GM21825 (cell line): ENCODE measurements at regions not wholly inside any gene's neighbourhood (a gene's known extent, or its start where the extent isn't known, plus 50 kb on each side); places are given as distances from the start of the nearest gene placed in this dataset.

Source experiments
- ATAC-seq: cut with Tn5 transposase; IDR thresholded peaks from one replicate; pipeline ENCODE4 v1.9.1; 2021; ENCODE audit warnings: mild to moderate bottlenecking, moderate library complexity; ENCODE audit not compliant: unreplicated experiment

DNA sequence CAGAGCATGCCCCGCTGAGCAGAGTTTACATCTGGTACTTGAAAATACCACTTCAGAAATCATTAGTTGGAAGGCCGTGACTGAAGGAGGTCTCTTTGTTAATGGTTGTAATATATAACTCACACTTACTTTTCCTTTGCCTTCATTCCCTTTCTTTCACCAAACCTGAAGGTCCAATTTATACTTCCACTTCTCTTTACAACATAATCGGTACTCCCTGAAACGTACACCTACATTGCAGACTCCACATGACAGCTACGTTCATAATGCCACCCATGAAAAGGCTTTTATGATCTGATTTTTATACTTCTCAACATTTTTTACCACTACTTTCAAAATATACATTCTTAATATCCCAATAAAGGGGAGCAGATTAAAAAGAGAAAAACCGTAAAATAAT is 298.7 kb downstream of the C4orf33 start:
- ATAC-seq: no peak

DNA sequence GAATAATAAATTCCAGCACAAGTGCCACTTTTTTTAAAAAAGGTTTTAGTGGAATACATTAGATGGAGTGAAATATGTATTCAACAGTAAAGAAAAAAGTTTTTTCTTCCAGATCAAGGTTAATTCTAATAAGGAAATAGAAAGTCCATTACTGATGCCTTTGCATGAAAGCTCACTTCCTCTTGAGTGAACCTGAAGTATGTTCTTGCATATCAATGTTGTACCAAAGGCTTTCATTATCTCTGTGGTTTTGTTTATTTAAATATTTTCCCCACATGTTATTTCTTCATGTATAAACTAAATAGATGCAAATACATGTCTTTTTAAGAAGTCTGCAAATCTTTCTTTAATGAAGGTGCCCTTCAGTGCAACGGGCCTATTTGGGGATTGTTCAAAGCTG is 307.9 kb downstream of the C4orf33 start:
- no peak for ATAC-seq

DNA sequence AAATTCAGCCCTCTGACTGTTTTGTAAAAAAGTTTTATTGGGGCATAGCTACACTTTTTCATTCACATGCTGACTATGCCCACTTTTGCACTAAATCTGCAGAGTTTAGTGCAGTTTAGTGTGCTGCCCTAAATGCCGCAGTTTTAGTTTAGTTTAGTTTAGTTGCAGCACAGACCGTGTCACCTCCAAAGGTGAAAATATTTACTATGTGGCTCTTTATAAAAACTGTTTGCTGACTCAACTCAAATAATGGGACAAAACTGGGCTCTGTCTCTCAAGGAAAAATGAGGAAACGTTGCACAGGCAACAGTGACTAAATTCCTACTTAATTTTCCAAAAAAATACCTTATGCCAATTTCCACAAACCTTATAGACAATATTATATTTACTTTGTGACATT is 314.2 kb downstream of the C4orf33 start:
- ATAC-seq: no peak

DNA sequence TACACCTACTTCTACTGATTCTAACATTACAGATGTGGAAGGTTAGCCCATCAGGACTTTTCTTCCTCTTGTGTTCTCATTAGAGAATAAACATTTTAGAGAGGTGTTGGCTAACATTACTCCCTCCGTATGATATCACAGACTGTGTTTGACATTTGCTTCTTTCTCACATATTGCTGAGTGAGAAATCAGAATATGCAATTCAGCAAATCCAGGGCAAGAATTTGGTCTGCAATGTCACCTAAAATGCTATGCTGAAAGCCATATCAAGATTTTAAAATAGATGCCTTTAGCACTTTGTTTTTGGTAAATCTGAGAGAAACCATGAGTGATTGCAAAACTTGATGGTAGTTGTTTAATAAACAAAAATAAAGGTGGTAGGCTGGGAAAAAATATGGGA is 319.1 kb downstream of the C4orf33 start:
- ATAC-seq: no peak

DNA sequence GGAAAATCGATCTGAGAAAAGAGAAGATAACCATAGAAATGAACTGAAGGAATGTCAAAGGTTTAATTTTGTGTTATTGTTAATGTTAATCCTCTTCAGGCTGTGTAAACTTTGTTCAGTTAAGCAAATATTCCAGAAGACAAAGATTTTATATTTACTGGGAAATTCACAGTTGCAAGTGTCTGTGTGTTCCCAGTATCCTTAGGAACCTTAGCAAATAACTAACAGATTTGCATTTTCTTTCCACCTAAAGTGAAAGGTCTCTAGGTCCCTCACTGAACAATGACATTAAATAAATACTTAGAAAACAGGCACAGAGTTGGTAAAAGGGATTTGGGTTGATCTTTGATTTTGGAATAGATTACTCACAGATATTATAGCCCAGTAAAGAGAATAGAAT is 324.7 kb downstream of the C4orf33 start:
- ATAC-seq: no peak

DNA sequence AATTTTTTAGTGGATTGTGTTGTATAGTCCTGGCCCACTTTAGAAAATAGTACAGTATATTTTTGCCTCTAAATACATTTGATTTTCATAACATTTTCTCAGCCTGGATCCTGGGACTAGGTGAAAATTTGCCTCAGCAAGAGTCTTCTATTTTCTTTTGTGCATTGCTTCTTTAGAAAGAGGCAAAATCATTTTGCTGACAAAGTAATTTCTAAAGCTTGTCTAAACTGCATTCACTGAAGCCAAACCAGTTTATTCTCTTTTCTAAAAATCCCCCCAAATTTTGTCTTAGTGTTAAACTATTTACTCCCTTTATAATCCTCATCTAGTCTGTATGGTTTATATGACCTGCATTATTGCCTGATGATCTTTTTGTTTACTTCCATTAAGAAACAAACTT is 326.3 kb downstream of the C4orf33 start:
- no peak for ATAC-seq

DNA sequence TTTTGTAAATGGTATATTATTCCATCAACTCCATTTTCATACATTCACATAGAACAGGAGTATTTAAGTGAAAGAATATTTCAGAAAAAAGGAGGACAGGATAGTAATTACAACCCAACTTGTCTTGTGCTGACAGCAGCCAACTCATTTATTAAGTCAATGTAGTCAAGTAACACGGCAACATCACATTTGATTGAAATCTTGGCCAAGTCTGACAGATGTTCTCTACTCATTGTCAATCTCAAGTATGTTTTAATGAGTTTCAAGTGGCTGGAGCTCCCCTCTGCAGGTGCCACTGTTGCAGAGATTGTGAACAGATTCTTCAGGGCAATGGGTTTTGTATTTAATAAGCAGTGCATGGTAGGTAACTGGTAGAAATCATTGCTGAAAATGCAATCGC is 332.5 kb downstream of the C4orf33 start:
- no peak for ATAC-seq

DNA sequence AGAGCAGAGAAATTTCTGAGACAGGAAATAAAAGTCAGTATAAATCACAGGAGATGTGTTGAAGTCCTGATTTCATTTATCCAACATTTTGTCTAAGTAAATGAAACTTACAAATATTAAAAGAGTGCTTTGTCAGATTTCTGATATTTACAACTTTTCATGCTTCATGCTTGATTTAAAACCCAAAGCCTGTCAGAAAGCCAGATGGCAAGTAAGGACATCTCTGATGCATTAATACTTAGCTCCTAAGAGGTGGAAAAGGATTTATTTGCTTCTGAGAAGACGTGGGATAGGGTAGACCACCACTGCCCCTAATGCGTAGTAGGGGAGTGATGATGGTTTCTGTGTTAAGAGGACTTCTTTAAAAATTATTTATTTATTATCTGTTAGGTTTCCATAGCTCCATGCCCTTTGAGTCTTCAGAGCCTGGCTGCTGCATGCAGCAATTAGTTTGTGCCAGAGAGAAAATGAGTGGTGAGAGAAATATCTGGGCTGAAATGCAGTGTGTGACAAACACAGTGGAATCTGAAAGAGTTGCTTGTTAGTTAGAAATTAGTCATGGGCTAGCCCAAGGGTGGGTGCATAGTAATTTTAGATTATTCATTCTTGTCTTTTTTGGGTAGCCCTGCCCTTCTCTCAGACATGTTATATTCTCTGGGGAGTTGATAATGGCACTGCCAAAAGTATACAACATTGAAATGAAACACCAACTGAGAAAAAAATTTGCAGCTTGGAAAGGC is 333.8 kb downstream of the C4orf33 start:
- ATAC-seq: no peak

DNA sequence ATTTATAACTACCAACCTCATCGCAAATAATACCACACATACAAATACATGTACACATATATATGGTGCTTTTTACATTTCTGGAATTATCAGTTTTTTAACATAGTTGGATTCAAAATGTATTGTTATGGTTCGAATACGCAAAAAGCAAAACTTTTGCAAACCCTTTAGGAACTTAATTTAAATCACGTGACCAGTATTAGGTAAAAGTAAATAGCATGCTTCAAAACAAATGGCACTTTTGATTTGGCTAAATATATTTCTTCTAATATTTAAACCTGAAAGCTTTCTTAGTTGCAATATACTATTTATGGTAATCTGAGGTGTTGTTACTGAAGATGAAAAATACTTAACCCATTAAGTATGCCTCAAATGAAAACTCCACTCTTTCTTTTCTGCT is 341.4 kb downstream of the C4orf33 start:
- no peak for ATAC-seq

DNA sequence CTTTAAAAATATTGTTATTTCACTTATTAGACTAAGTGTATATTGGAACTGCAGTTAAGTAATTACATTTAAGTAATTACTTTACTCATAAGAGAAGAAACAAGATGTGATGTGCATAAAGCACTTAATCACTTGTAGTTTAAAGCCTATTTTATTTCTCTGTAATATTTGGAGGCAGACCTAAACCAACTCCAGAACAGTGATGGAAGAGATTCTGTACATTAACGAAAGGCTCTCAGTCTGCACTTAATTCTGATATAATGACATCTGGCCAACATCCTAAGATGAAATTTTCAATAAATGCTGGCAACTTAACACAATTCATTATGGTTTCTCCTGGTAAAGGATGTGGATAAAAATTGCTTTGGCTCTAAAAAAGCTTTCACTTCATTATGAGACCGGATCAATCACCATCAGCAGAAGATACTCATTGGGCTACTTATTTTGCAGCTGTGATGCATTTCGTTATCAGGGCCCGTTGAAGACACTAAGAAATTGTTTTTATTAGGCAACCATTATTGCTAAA is 342.6 kb downstream of the C4orf33 start:
- ATAC-seq: no peak

DNA sequence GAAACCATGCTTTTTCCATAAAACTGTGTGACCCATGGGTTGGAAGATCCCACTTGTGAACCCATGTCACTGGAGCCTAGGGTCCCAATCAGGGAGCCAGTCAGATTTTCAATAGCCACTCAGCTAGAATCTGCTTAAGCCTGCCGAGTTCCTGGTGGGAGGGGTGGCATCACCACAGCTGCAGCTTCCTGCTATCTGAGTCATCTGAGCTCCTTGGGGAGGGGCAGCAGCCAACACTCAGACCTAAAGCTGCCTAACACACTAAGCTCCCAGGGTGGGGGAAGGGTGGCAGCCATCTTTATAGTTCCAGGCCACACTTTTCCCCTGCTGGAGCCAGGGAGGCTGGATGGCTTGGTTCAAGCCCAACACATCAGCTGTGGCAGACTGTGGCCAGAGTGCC is 350.1 kb downstream of the C4orf33 start:
- ATAC-seq: no peak

DNA sequence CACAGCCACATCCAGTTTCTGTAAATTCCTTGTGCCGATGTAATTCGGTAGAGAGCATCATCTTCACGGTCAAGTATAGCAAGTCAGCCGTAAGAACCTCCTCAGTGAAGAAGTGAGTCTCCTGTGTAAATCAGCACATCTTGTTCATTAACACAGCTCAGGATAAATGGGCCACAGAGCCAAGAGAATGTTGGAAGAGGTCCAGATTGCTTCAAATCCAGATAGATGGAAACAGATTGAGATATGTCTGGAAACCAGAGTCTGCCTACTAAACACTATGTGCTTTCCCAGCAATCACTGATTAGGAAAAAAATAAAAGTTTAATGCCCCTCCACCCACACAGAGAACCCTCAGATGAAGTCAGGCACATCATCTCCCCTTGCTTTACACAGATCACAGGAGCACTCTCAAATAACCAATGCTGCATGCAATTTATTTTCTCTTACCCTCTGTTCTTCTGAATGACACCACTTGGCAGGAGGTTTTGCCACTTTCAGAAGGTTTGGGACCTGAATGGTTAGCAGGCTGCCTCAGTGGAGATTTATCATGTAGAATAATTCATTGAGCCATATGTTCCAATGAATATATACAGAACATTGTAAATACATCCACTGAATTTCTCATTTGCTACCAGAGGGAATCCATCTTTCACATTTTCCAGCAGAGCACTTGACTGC is 357.7 kb downstream of the C4orf33 start:
- no peak for ATAC-seq

DNA sequence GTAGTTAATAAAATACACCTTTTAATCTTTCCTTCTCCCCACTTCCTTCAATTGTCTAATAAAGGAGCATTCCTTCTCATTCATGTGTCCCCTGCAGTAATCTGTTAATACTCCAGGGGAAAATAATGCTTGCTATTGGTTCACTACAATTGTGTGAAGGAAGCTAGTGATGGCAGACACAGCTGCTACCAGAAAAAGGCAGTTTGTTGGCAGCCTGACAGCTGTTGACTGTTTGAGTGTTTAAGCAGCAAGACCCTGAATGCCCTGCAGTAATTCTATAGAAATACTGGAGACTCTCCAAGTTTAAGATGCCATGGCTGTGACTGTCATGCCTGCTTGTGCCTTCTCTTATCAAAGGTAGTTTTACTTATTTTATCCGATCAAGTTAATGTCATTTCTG is 359.5 kb downstream of the C4orf33 start:
- ATAC-seq: no peak

DNA sequence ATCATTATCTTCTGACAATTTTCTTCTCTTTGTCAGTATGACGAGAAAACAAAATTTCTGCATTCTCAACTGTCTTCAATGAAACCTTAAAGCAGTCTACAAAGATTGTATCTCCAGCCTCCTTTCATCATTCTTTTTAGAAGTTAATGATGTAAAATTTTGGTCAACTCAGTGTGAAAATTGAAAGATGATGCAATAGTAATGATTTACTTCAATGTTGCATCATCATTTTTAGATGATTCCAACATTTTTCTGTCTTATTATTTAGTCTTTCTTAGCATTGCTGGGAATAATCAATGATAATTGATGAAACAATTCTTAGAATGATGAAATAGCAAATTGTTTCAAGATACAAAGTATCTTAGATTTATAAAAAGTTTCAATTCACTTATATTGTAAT is 372.7 kb downstream of the C4orf33 start:
- ATAC-seq: no peak

DNA sequence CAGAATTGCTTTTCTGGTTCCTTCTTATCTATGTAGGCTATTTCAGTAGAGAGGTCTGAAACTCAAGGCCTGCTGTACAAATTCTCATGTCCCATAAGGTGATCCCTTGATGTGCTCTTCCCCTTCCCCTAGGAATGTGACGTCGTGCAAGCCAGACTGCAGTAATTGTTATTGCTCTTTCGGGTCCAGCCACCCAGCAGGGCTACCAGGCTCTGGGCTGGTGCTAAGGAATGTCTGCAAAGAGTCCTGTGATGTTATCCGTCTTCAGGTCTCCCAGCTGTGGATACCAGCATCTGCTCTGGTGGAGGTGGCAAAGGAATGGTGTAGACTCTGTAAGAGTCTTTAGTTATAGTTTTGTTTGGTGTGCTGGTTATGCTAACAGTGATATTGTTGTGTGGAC is 378.7 kb downstream of the C4orf33 start:
- ATAC-seq: no peak

DNA sequence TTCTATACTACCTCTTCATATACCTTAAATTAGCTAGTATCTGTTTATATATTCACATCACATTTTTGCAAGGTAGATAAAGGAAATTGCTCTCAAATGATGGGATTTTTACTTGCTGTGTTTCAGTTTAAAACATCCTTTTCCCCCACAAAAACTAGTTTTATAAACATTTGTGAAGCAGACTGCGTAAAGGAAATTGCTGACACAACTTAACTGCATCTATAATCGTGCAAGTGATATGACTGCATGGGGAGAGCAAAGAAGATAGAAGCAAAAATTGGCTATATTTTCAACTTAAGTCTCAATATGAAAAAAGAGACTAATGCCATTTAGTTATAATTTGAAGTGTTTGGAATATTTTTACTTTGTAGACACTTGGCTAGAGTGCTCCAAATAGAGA is 385.2 kb downstream of the C4orf33 start:
- ATAC-seq: no peak

DNA sequence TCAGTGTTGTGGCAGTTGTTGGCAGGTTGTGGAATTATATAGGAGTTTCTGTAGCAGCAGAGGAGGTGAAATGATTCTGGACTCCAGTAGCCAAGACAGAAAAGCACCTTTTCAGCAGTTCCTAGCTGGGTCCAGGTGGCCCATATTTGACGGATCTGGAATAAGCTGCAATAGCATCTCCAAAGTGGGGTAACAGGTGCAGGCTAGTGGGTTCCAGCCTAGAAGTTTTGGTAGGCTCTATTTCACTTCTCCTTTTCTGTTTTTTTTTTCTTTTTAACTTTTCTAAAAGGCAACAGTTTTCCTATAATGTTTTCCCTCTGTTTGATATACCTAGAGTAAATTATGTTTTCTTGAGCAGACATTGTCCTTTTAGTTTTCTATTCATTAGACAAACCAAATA is 392.5 kb downstream of the C4orf33 start:
- ATAC-seq: no peak

DNA sequence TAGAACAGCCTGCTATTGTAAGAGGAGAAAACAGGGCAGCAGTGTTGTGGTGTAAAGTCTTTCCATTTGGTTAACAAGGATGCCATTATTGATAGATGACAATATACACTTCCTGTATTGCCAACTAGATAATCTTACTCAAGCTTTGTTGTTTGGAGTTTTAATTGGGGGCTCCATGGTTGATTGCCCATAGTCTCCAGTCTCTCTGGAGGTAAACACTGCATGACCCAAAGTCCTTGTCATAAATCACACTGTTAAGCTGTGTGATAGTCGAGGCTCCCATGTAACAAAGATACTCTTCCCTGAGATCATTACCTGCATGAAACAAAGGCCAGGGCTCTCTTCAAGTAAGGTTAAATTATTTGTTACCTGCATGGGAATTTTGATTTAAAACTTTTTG is 394.6 kb downstream of the C4orf33 start:
- no peak for ATAC-seq

DNA sequence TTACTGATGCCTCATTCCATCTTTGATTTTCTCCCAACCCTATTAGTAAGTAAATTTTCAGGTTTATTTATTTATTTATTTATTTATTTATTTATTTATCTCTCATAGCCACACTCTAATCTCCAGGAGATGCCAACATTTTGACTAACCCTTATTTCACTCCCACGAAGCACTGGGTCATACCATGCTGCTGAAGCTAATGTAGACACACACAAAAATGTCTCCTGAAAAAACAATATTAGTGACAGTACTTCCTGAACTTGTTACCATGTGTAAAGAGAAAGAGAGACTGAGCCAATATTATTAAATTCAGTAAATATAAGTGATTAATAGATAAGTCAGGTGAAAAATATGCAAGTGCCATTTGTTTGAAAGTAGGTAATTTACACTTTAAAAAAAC is 402.7 kb downstream of the C4orf33 start:
- no peak for ATAC-seq

DNA sequence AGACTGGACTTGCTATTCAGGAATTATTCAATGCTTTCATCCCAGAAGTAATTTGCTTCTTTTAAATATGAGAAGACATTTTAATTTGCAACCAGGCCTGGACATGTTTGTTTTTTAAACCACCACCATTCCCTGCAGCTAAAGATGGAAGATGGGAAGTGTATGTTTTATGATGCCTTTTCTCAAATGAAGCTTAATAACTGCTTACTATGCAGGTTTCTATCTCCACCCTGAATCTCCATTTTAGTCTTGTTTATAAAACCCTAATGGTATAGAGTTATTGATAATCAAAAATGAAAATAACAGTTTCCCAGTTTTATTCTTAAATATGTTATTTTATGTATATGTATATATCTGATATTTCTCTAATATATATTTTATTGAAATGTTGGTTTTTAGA is 418.9 kb downstream of the C4orf33 start:
- ATAC-seq: no peak

DNA sequence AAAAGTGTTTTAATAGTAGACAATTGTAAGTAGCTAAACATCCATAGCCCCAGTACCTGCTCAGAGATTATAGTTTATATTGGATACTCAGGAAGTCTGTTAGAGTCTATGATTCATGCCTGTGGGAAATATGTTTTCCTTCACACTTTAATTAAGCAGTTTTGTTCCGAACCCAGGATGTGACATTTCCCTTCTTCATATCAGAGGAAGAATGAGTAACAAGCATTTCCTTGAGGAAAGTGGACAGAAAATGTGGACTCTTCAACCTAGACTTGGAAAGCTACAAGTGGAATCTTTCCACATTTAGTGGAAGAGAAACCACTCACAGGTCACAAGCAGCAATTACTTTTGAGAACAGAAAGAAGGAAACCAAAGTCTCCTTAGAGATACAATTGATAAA is 419.4 kb downstream of the C4orf33 start:
- ATAC-seq: no peak

DNA sequence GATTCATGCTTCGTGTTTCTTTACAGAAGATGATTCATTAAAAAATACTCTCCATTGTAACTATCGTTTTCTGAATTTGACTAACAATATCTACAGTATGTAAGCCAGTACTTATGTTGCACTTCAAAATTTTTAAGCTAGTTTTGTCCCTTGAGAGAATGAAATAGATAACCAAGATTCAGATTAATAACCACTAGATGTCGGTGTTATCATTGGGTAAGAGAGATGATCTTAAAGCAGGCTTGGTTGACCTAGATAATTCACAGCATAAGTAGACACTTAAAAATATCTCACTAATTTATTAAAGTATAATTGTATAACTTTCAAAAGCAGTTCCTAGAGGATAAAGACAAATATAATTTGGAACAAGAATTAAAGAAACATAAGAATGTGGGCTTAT is 430.9 kb downstream of the C4orf33 start:
- ATAC-seq: no peak

DNA sequence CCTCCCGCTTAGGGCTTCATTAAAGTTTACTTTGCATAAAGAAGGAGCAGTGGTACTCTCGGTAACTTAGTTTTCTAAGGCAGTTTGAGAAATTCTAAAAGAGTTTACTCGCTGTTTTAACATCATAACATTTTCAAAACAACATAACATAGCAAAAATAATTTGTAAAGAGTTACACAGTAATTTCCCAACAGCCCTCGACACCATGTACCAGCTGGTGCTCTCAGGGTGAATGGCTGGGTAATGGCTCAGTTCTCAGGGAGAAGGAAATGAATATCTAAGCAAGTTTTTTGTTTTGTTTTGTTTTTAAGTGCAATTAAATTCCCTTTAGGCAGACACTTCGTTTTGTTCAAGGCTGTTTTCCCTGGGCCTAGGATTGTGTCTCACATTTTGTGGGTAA is 435.3 kb downstream of the C4orf33 start:
- ATAC-seq: no peak
